ENCODE measurements at regions not wholly inside any gene's neighbourhood (a gene's known extent, or its start where the extent isn't known, plus 50 kb on each side); places are given as distances from the start of the nearest gene placed in this dataset.

GRCh38 chr2:58612973-58613372, 371.8 kb upstream of the FANCL start:
- DNase-seq (ENCODE audit: low read depth, low spot score), result no peak
- POLR2A ChIA-PET, result no interaction called here
- WGBS (ENCODE audit: insufficient coverage, insufficient replicate concordance, low lambda C conversion rate, missing lambda C conversion rate), result 32% methylated on average over 6 of the region's 6 CpGs
- CTCF ChIA-PET, result no interaction called here
- in situ Hi-C loops (cut with MboI), result no loop called here
- Histone ChIP-seq H3K4me3 (no peak overlapping the region), H3K36me3 (ENCODE audit: control insufficient read depth in 2 of 2, insufficient read depth in 2 of 2, low read length in 1 of 2) (no peaks in the 10 kb centered on the region), H3K4me1 (ENCODE audit: control insufficient read depth, insufficient read depth, low read length) (no peaks in the 10 kb centered on the region), H3K79me2 (ENCODE audit: control insufficient read depth, insufficient read depth, low read length) (no peaks in the 10 kb centered on the region), H2AFZ (ENCODE audit: control insufficient read depth, low read depth, low read length) (no peak overlapping the region), H3K4me2 (ENCODE audit: control insufficient read depth, insufficient read depth) (no peak overlapping the region), H3K27ac (ENCODE audit: control insufficient read depth, insufficient read depth) (no peak overlapping the region), H3K27me3 (replicated peaks in 1 of 2; ENCODE audit: control insufficient read depth in 2 of 2, insufficient read depth in 2 of 2, low read length in 1 of 2) (no peaks in the 10 kb centered on the region), H4K20me1 (ENCODE audit: control insufficient read depth, insufficient read depth) (no peaks in the 10 kb centered on the region), H3K9me3 (replicated peaks; ENCODE audit: control insufficient read depth, insufficient read depth, low read length) (no peaks in the 10 kb centered on the region), H3K9ac (ENCODE audit: control insufficient read depth, insufficient read depth, low read length) (no peak overlapping the region)
- RAD21 ChIA-PET (ENCODE audit: unreplicated experiment), result no interaction called here
- no TSS peak for BruUV-seq (replicated peaks)
- no peak for FAIRE-seq
- no peak for ATAC-seq
- intact Hi-C loops (cut with micrococcal nuclease; ENCODE audit: unreplicated experiment), result no loop called here
- SMC1A ChIA-PET (ENCODE audit: uncharacterized antibody, unreplicated experiment), result interaction anchor here (0.6 kb wide), 1 partner anchor 1164 kb away, joined by 3 read pairs; no protein-coding TSS in a partner anchor
- TF ChIP-seq HDAC6 (IDR thresholded peaks at IDR 0.05; ENCODE audit: unreplicated experiment) (no peak), RUNX3 (IDR thresholded peaks at IDR 0.05; ENCODE audit: low read length) (no peak), ZBTB11 (CRISPR knock-in tag; IDR thresholded peaks at IDR 0.05) (no peak), SMC3 (IDR thresholded peaks at IDR 0.05; ENCODE audit: borderline replicate concordance, low read length) (no peak), DPF2 (IDR thresholded peaks at IDR 0.05) (no peak), NFIC (IDR thresholded peaks at IDR 0.05; ENCODE audit: low read depth, low read length) (no peak), NR2C2 (IDR thresholded peaks at IDR 0.05; ENCODE audit: borderline replicate concordance, control insufficient read depth, insufficient read length, low read depth) (no peak), CBX3 (IDR thresholded peaks at IDR 0.05; ENCODE audit: borderline replicate concordance, low read depth) (no peak), MTA2 (IDR thresholded peaks at IDR 0.05; ENCODE audit: low read depth) (no peak), SRF (IDR thresholded peaks at IDR 0.05; ENCODE audit: low read depth in 2 of 2, low read length in 2 of 2) (no peak), ASH2L (IDR thresholded peaks at IDR 0.05; ENCODE audit: borderline replicate concordance, low read depth) (no peak)
- TF ChIP-seq, protein P1, sequence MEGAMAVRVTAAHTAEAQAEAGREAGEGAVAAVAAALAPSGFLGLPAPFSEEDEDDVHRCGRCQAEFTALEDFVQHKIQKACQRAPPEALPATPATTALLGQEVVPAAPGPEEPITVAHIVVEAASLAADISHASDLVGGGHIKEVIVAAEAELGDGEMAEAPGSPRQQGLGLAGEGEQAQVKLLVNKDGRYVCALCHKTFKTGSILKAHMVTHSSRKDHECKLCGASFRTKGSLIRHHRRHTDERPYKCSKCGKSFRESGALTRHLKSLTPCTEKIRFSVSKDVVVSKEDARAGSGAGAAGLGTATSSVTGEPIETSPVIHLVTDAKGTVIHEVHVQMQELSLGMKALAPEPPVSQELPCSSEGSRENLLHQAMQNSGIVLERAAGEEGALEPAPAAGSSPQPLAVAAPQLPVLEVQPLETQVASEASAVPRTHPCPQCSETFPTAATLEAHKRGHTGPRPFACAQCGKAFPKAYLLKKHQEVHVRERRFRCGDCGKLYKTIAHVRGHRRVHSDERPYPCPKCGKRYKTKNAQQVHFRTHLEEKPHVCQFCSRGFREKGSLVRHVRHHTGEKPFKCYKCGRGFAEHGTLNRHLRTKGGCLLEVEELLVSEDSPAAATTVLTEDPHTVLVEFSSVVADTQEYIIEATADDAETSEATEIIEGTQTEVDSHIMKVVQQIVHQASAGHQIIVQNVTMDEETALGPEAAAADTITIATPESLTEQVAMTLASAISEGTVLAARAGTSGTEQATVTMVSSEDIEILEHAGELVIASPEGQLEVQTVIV (IDR thresholded peaks at IDR 0.05; ENCODE audit: borderline replicate concordance, partially characterized antibody), result no peak
- TF ChIP-seq, protein P2, sequence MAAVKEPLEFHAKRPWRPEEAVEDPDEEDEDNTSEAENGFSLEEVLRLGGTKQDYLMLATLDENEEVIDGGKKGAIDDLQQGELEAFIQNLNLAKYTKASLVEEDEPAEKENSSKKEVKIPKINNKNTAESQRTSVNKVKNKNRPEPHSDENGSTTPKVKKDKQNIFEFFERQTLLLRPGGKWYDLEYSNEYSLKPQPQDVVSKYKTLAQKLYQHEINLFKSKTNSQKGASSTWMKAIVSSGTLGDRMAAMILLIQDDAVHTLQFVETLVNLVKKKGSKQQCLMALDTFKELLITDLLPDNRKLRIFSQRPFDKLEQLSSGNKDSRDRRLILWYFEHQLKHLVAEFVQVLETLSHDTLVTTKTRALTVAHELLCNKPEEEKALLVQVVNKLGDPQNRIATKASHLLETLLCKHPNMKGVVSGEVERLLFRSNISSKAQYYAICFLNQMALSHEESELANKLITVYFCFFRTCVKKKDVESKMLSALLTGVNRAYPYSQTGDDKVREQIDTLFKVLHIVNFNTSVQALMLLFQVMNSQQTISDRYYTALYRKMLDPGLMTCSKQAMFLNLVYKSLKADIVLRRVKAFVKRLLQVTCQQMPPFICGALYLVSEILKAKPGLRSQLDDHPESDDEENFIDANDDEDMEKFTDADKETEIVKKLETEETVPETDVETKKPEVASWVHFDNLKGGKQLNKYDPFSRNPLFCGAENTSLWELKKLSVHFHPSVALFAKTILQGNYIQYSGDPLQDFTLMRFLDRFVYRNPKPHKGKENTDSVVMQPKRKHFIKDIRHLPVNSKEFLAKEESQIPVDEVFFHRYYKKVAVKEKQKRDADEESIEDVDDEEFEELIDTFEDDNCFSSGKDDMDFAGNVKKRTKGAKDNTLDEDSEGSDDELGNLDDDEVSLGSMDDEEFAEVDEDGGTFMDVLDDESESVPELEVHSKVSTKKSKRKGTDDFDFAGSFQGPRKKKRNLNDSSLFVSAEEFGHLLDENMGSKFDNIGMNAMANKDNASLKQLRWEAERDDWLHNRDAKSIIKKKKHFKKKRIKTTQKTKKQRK (IDR thresholded peaks at IDR 0.05; ENCODE audit: low read depth, low read length), result no peak

Data from GM12878 (cell line).